GM23338 (cell line): ENCODE measurements at regions not wholly inside any gene's neighbourhood (a gene's known extent, or its start where the extent isn't known, plus 50 kb on each side); places are given as distances from the start of the nearest gene placed in this dataset.

ENCODE experiments used
- POLR2AphosphoS5 ChIP-seq: IDR thresholded peaks from 2 replicates; pipeline ENCODE4 v1.6.1; 2016; ENCODE audit warnings: antibody characterized with exemption, low read depth
- TF ChIP-seq, protein P1 (sequence below), 2 experiments: fragments of 200-600 bp in 1 of 2; sonication (generic) in 1 of 2; conservative IDR thresholded peaks; 2 replicates each; pipeline versions ENCODE4 v1.5.1 to v1.6.1; 2016 to 2017; ENCODE audit warnings: antibody characterized with exemption in 2 of 2, low read depth in 2 of 2, mild to moderate bottlenecking in 2 of 2, moderate library complexity in 1 of 2

DNA sequence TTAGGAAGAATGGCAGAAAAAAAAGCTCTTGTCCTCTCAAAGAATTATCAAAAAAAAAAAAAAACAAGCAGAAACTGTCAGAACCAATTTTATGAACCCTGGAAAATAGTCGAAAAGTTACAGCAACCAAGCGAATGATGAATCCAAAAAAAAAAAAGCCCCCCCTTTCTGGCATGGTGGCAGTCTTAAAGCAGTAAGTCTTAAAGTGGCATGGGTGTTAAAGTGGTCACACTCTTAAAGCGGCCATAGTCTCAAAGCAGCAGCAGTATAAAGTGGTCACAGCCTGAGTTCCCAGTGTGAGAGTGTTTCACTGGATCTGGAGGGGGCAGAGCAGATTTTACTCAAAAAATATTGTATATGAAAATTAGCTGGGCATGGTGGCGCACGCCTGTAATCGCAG lies 96.8 kb upstream of the RAB18 start:
- TF ChIP-seq, protein P1, sequence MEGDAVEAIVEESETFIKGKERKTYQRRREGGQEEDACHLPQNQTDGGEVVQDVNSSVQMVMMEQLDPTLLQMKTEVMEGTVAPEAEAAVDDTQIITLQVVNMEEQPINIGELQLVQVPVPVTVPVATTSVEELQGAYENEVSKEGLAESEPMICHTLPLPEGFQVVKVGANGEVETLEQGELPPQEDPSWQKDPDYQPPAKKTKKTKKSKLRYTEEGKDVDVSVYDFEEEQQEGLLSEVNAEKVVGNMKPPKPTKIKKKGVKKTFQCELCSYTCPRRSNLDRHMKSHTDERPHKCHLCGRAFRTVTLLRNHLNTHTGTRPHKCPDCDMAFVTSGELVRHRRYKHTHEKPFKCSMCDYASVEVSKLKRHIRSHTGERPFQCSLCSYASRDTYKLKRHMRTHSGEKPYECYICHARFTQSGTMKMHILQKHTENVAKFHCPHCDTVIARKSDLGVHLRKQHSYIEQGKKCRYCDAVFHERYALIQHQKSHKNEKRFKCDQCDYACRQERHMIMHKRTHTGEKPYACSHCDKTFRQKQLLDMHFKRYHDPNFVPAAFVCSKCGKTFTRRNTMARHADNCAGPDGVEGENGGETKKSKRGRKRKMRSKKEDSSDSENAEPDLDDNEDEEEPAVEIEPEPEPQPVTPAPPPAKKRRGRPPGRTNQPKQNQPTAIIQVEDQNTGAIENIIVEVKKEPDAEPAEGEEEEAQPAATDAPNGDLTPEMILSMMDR (conservative IDR thresholded peaks at IDR 0.05; ENCODE audit: low read depth in 2 of 2), result no peak
- no peak for TF ChIP-seq POLR2AphosphoS5
